ENCODE measurements at regions not wholly inside any gene's neighbourhood (a gene's known extent, or its start where the extent isn't known, plus 50 kb on each side); places are given as distances from the start of the nearest gene placed in this dataset.

GRCh38 chr6:90874931-90875330 is 288.1 kb upstream of the MAP3K7 start (continued):
- TF ChIP-seq BACH1 (IDR thresholded peaks at IDR 0.05; ENCODE audit: low read length) (no peak), MAFK (IDR thresholded peaks at IDR 0.05; ENCODE audit: low read depth, low read length) (no peak), NRF1 (IDR thresholded peaks at IDR 0.05; ENCODE audit: low read depth, low read length) (no peak), JUND (IDR thresholded peaks at IDR 0.05; ENCODE audit: low read length) (no peak)
- TF ChIP-seq, protein P1, sequence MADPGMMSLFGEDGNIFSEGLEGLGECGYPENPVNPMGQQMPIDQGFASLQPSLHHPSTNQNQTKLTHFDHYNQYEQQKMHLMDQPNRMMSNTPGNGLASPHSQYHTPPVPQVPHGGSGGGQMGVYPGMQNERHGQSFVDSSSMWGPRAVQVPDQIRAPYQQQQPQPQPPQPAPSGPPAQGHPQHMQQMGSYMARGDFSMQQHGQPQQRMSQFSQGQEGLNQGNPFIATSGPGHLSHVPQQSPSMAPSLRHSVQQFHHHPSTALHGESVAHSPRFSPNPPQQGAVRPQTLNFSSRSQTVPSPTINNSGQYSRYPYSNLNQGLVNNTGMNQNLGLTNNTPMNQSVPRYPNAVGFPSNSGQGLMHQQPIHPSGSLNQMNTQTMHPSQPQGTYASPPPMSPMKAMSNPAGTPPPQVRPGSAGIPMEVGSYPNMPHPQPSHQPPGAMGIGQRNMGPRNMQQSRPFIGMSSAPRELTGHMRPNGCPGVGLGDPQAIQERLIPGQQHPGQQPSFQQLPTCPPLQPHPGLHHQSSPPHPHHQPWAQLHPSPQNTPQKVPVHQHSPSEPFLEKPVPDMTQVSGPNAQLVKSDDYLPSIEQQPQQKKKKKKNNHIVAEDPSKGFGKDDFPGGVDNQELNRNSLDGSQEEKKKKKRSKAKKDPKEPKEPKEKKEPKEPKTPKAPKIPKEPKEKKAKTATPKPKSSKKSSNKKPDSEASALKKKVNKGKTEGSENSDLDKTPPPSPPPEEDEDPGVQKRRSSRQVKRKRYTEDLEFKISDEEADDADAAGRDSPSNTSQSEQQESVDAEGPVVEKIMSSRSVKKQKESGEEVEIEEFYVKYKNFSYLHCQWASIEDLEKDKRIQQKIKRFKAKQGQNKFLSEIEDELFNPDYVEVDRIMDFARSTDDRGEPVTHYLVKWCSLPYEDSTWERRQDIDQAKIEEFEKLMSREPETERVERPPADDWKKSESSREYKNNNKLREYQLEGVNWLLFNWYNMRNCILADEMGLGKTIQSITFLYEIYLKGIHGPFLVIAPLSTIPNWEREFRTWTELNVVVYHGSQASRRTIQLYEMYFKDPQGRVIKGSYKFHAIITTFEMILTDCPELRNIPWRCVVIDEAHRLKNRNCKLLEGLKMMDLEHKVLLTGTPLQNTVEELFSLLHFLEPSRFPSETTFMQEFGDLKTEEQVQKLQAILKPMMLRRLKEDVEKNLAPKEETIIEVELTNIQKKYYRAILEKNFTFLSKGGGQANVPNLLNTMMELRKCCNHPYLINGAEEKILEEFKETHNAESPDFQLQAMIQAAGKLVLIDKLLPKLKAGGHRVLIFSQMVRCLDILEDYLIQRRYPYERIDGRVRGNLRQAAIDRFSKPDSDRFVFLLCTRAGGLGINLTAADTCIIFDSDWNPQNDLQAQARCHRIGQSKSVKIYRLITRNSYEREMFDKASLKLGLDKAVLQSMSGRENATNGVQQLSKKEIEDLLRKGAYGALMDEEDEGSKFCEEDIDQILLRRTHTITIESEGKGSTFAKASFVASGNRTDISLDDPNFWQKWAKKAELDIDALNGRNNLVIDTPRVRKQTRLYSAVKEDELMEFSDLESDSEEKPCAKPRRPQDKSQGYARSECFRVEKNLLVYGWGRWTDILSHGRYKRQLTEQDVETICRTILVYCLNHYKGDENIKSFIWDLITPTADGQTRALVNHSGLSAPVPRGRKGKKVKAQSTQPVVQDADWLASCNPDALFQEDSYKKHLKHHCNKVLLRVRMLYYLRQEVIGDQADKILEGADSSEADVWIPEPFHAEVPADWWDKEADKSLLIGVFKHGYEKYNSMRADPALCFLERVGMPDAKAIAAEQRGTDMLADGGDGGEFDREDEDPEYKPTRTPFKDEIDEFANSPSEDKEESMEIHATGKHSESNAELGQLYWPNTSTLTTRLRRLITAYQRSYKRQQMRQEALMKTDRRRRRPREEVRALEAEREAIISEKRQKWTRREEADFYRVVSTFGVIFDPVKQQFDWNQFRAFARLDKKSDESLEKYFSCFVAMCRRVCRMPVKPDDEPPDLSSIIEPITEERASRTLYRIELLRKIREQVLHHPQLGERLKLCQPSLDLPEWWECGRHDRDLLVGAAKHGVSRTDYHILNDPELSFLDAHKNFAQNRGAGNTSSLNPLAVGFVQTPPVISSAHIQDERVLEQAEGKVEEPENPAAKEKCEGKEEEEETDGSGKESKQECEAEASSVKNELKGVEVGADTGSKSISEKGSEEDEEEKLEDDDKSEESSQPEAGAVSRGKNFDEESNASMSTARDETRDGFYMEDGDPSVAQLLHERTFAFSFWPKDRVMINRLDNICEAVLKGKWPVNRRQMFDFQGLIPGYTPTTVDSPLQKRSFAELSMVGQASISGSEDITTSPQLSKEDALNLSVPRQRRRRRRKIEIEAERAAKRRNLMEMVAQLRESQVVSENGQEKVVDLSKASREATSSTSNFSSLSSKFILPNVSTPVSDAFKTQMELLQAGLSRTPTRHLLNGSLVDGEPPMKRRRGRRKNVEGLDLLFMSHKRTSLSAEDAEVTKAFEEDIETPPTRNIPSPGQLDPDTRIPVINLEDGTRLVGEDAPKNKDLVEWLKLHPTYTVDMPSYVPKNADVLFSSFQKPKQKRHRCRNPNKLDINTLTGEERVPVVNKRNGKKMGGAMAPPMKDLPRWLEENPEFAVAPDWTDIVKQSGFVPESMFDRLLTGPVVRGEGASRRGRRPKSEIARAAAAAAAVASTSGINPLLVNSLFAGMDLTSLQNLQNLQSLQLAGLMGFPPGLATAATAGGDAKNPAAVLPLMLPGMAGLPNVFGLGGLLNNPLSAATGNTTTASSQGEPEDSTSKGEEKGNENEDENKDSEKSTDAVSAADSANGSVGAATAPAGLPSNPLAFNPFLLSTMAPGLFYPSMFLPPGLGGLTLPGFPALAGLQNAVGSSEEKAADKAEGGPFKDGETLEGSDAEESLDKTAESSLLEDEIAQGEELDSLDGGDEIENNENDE (IDR thresholded peaks at IDR 0.05; ENCODE audit: insufficient replicate concordance, low read length), result no peak

Data from H1 (cell line).